ENCODE measurements at regions not wholly inside any gene's neighbourhood (a gene's known extent, or its start where the extent isn't known, plus 50 kb on each side); places are given as distances from the start of the nearest gene placed in this dataset.

DNA sequence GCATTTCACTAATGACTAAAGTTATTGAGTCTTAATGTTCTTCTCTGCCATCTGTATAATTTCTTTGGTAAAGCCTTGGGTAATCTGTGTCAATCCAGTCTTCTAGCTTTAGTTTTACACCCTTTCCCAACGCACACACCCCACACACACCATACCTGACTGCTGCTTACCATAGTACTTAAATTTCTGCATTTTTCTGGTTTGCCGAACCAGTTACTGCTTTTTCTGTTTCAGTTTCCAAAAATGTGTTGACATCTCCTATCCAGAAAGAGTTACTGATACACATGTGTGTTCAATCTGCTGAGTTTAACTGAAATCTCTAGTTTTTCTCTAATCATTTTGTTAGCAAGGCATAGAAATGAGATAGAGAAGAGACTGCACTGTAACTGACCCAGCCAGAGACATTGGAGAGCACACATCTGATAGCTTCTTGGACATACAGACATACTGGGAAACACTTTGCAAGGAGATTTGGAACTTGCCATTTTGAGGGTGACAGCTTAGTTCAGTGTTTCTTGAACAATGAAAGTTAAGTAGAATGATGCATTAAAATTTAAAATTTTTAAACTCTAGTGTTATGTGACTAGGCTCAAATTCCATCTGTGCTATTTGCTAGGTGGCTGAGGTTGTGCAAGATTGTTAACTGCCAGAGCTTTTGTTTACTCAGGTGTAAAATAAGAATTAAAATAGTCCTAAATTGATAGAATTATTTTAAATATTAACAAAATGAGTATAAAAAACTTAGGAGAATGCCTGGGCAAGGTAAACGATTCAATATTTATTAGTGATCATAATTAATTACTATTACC, 807.6 kb downstream of the DNAJB9 start:
- TF ChIP-seq CTCF (IDR thresholded peaks at IDR 0.05), result no peak
- TF ChIP-seq POLR2AphosphoS5 (IDR thresholded peaks at IDR 0.05; ENCODE audit: insufficient read depth in 1 of 2, low read depth in 1 of 2), result no peak
